Spleen (tissue), 11 donors: ENCODE measurements at regions not wholly inside any gene's neighbourhood (a gene's known extent, or its start where the extent isn't known, plus 50 kb on each side); places are given as distances from the start of the nearest gene placed in this dataset.
A peak's percentile ranks its signal among the peaks of the same experiment; 100 is the strongest.
"Not testable (repeated sequence)": the region's sequence is repeated elsewhere in the genome, so short reads cannot be mapped to it uniquely, and the experiment has no call there.

Experiments used
- DNase-seq: peaks from one replicate; pipeline ENCODE4 v3.0.0-alpha.2; 2020
- H3K27ac ChIP-seq, 8 donors: fragments of 200-600 bp; sonication (generic) in 7 of 8; 1 replicate in 4 of 8; 2 replicates in 4 of 8; pipeline versions ENCODE4 v1.5.0 to v1.8.0; 2016 to 2021; ENCODE audit warnings: inconsistent platforms in 4 of 8, mild to moderate bottlenecking in 4 of 8, moderate library complexity in 1 of 8
- H3K27me3 ChIP-seq, 7 donors: fragments of 200-600 bp; sonication (generic) in 6 of 7; replicated peaks in 1 of 7; 1 replicate in 4 of 7; 2 replicates in 3 of 7; pipeline versions ENCODE4 v1.5.0 to v1.8.0; 2016 to 2021; ENCODE audit warnings: inconsistent platforms in 3 of 7, mild to moderate bottlenecking in 1 of 7
- H3K36me3 ChIP-seq, 6 donors: fragments of 200-600 bp; sonication (generic) in 5 of 6; 1 replicate in 4 of 6; 2 replicates in 2 of 6; pipeline versions ENCODE4 v1.5.0 to v1.8.0; 2016 to 2021; ENCODE audit warnings: inconsistent platforms in 2 of 6
- H3K4me1 ChIP-seq, 6 donors: fragments of 200-600 bp; sonication (generic) in 5 of 6; 1 replicate in 3 of 6; 2 replicates in 3 of 6; pipeline versions ENCODE4 v1.5.0 to v1.8.0; 2016 to 2021; ENCODE audit warnings: inconsistent platforms in 3 of 6
- H3K4me3 ChIP-seq, 8 donors: fragments of 200-600 bp; sonication (generic) in 7 of 8; 1 replicate in 4 of 8; 2 replicates in 4 of 8; pipeline versions ENCODE4 v1.5.0 to v1.8.0; 2016 to 2021; ENCODE audit warnings: inconsistent platforms in 4 of 8, mild to moderate bottlenecking in 4 of 8, moderate library complexity in 2 of 8
- H3K9me3 ChIP-seq, 8 donors: fragments of 200-600 bp; sonication (generic) in 7 of 8; 1 replicate in 4 of 8; 2 replicates in 4 of 8; pipeline versions ENCODE4 v1.5.0 to v1.8.0; 2016 to 2021; ENCODE audit warnings: inconsistent platforms in 4 of 8
- CTCF ChIP-seq, 11 experiments: fragments of 200-600 bp in 7 of 11; fragments of 450-650 bp in 4 of 11; sonication (generic) in 4 of 11; IDR thresholded peaks in 8 of 11; conservative IDR thresholded peaks in 3 of 11; 1 replicate in 7 of 11; 2 replicates in 4 of 11; pipeline versions ENCODE4 v1.4.0 to v1.8.0; 2016 to 2021; ENCODE audit warnings: antibody characterized with exemption in 11 of 11, inconsistent platforms in 4 of 11, mild to moderate bottlenecking in 1 of 11
- POLR2A ChIP-seq, 3 donors: fragments of 450-650 bp; IDR thresholded peaks; one replicate each; pipeline ENCODE4 v1.5.1; 2017; ENCODE audit warnings: antibody characterized with exemption in 3 of 3, mild to moderate bottlenecking in 1 of 3
- POLR2AphosphoS5 ChIP-seq, 3 donors: sonication (generic); formaldehyde crosslinking; IDR thresholded peaks; one replicate each; pipeline ENCODE4 v1.5.1; 2017; ENCODE audit warnings: antibody characterized with exemption in 3 of 3
- WGBS, 5 donors: extraction: QIAGEN DNeasy Blood & Tissue Kit in 3 of 5; methylation state at CpG; one replicate each; pipeline versions ENCODE4 v1.1.5 to v1.1.7; 2013 to 2018; 5-methylcytosine and 5-hydroxymethylcytosine counted together
- intact Hi-C: fragments of 100-400 bp; cut with DNase I; formaldehyde crosslinking; loops from one replicate; pipeline ENCODE4 v1.15.0; 2023; ENCODE audit warnings: low total_unique reads
- donor health status: healthy with polysubstance abuse.
- donor health status: DM: no; HTN: no; CAD: no; lungs with moderate emphysema.
- donor health status: DM: no; HTN: no; CAD: no.
- donor health status: Bipolar disorder and iron deficiency.
- donor health status: healthy.
- donor health status: DM: no; HTN: no; CAD: no.
- donor health status: DM: yes; HTN: yes; CAD: no.

- Histone ChIP-seq H3K4me1 (no peaks in the 10 kb centered on the region), H3K4me3 (no peak overlapping the region), H3K27me3 (no peaks in the 10 kb centered on the region), H3K36me3 (no peaks in the 10 kb centered on the region), H3K9me3 (peaks cover 0 to 6% (median 0%) of the 10 kb centered on the region in 8 donors), H3K27ac (peak overlapping the region in 2 of 8 donors; percentile 32 to 37)
- no peak for DNase-seq
- WGBS, 5 donors, result 64 to 80% (median 66%) methylated on average over 5 of the region's 5 CpGs
- TF ChIP-seq POLR2A (IDR thresholded peaks at IDR 0.05), result no peak
- no peak for TF ChIP-seq POLR2AphosphoS5 (IDR thresholded peaks at IDR 0.05)
- no peak for TF ChIP-seq CTCF (IDR thresholded peaks at IDR 0.05 in 8 of 11, conservative IDR thresholded peaks at IDR 0.05 in 3 of 11)
- intact Hi-C loops, result no loop called here
Observed at GRCh38 chr2:21891191-21891590, 767.4 kb downstream of the TDRD15 start.

DNA sequence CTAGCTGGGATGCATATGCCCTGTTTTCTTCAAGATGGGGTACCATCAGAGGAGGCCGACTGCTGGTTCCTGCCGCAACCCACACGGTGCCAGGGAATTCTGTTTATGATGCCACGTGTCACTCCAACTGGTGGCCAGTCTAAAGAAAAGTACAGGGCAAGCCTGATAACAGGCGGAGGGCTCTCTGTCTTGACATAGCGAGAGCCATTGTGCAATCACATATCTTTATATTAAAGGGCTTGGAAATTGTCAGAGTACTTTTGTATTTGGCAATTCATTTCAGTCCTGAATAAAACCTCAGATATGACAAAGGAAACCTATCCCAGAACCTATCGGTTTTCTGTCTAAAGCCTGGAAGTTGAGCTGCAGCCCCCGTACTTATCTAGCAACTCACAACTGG lies 768.4 kb downstream of the TDRD15 start:
- no peak overlapping the region for H3K4me3 ChIP-seq
- peak overlapping the region in 3 of 8 donors; percentile 19 to 37 (median 32) for H3K27ac ChIP-seq
- intact Hi-C loops, result no loop called here
- H3K36me3 ChIP-seq, result no peaks in the 10 kb centered on the region
- H3K4me1 ChIP-seq, result no peaks in the 10 kb centered on the region
- H3K9me3 ChIP-seq, result peaks cover 0 to 6% (median 0%) of the 10 kb centered on the region in 8 donors
- WGBS, 5 donors, result 81 to 93% (median 85%) methylated on average over 8 of the region's 8 CpGs
- DNase-seq, result no peak
- TF ChIP-seq POLR2A (IDR thresholded peaks at IDR 0.05) (no peak), POLR2AphosphoS5 (IDR thresholded peaks at IDR 0.05) (no peak), CTCF (IDR thresholded peaks at IDR 0.05 in 8 of 11, conservative IDR thresholded peaks at IDR 0.05 in 3 of 11) (no peak)
- no peaks in the 10 kb centered on the region for H3K27me3 ChIP-seq

GRCh38 chr2:21895200-21895599 lies 771.4 kb downstream of the TDRD15 start:
- Histone ChIP-seq H3K27me3 (no peaks in the 10 kb centered on the region), H3K9me3 (peaks cover 0 to 6% (median 0%) of the 10 kb centered on the region in 8 donors), H3K4me3 (no peak overlapping the region), H3K36me3 (no peaks in the 10 kb centered on the region), H3K4me1 (no peaks in the 10 kb centered on the region), H3K27ac (no peak overlapping the region)
- no peak for DNase-seq
- TF ChIP-seq POLR2A (IDR thresholded peaks at IDR 0.05), result no peak
- TF ChIP-seq POLR2AphosphoS5 (IDR thresholded peaks at IDR 0.05), result no peak
- TF ChIP-seq CTCF (IDR thresholded peaks at IDR 0.05 in 8 of 11, conservative IDR thresholded peaks at IDR 0.05 in 3 of 11), result no peak
- intact Hi-C loops, result no loop called here
- 84 to 96% (median 89%) methylated on average over 5 of the region's 5 CpGs for WGBS, 5 donors

- H3K9me3 ChIP-seq, H3K4me3 ChIP-seq, H3K4me1 ChIP-seq, DNase-seq, H3K27ac ChIP-seq, intact Hi-C loops, H3K36me3 ChIP-seq, H3K27me3 ChIP-seq: not testable (repeated sequence)
- 90 to 95% (median 93%) methylated on average over 25 to 26 of the region's 26 CpGs for WGBS, 5 donors
Observed at GRCh38 chr2:21908712-21909380, 785.1 kb downstream of the TDRD15 start.
